ENCODE measurements at regions not wholly inside any gene's neighbourhood (a gene's known extent, or its start where the extent isn't known, plus 50 kb on each side); places are given as distances from the start of the nearest gene placed in this dataset.

GRCh38 chr14:29262979-29263378 lies 496.4 kb downstream of the FOXG1 start:
- H3K36me3 ChIP-seq (ENCODE audit: insufficient read depth in 1 of 2, low read depth in 1 of 2), result no peaks in the 10 kb centered on the region
- no peaks in the 10 kb centered on the region for H3K9me3 ChIP-seq
- 77 to 97% (median 92%) methylated on average over 1 of the region's 1 CpG for WGBS, 3 donors
- intact Hi-C loops (cut with DNase I), result no loop called here
- no peaks in the 10 kb centered on the region for H3K4me1 ChIP-seq
- TF ChIP-seq, protein P1, sequence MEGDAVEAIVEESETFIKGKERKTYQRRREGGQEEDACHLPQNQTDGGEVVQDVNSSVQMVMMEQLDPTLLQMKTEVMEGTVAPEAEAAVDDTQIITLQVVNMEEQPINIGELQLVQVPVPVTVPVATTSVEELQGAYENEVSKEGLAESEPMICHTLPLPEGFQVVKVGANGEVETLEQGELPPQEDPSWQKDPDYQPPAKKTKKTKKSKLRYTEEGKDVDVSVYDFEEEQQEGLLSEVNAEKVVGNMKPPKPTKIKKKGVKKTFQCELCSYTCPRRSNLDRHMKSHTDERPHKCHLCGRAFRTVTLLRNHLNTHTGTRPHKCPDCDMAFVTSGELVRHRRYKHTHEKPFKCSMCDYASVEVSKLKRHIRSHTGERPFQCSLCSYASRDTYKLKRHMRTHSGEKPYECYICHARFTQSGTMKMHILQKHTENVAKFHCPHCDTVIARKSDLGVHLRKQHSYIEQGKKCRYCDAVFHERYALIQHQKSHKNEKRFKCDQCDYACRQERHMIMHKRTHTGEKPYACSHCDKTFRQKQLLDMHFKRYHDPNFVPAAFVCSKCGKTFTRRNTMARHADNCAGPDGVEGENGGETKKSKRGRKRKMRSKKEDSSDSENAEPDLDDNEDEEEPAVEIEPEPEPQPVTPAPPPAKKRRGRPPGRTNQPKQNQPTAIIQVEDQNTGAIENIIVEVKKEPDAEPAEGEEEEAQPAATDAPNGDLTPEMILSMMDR (IDR thresholded peaks at IDR 0.05), result no peak
- DNase-seq (no peak), ATAC-seq (no peak)
- no peak overlapping the region for H3K4me3 ChIP-seq
- no peak overlapping the region for H3K27ac ChIP-seq
- no peaks in the 10 kb centered on the region for H3K27me3 ChIP-seq (ENCODE audit: insufficient read depth in 3 of 3, low read length in 2 of 3)

DNA sequence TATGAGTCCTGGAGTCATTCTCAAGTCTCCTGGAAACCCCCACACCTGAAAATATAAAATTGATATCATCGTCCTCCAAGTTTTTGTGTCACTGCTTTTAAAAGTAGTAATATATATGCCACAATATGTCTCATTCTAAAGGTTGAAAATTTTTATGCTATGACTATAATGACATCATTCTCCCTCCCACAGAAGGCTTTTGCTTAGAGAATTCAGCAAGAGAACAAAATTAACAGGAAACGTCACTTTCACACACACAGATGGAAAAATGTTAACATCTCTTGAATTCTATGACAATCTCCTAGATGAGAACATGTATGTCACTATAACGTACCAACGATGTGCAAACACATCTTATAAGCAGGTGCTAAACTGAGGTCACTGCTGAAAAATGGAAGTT lies 498.3 kb downstream of the FOXG1 start:
- no peaks in the 10 kb centered on the region for H3K4me1 ChIP-seq
- TF ChIP-seq, protein P1 (IDR thresholded peaks at IDR 0.05), result no peak
- 68 to 75% (median 72%) methylated on average over 4 of the region's 4 CpGs for WGBS, 3 donors
- H3K27me3 ChIP-seq (ENCODE audit: insufficient read depth in 3 of 3, low read length in 2 of 3), result no peaks in the 10 kb centered on the region
- H3K9me3 ChIP-seq, result no peaks in the 10 kb centered on the region
- DNase-seq (no peak), ATAC-seq (no peak)
- no peak overlapping the region for H3K27ac ChIP-seq
- intact Hi-C loops (cut with DNase I), result no loop called here
- H3K36me3 ChIP-seq (ENCODE audit: insufficient read depth in 1 of 2, low read depth in 1 of 2), result no peaks in the 10 kb centered on the region
- no peak overlapping the region for H3K4me3 ChIP-seq

DNA sequence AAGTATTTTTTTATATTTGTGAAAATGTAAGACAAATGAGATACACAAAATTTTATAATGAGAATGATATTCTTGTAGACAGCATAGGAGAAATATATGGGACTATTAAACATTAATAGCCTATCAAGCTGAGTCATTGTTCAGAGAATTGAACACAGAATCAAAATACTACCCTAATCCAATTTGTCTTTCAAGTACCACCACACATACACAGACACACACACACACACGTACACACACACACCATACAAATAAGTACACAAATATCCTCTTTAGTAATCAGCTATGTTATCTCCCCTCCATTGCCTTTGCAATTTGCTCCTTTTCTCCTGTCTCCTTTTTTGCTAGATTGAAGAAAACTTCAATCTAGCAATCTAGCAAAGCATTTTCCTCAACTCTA lies 499.3 kb downstream of the FOXG1 start:
- no peak for ATAC-seq
- Histone ChIP-seq H3K27ac (no peak overlapping the region), H3K4me3 (no peak overlapping the region), H3K9me3 (no peaks in the 10 kb centered on the region), H3K27me3 (ENCODE audit: insufficient read depth in 3 of 3, low read length in 2 of 3) (no peaks in the 10 kb centered on the region), H3K36me3 (ENCODE audit: insufficient read depth in 1 of 2, low read depth in 1 of 2) (no peaks in the 10 kb centered on the region), H3K4me1 (no peaks in the 10 kb centered on the region)
- intact Hi-C loops (cut with DNase I), result no loop called here
- TF ChIP-seq, protein P1 (IDR thresholded peaks at IDR 0.05), result no peak
- WGBS, 3 donors, result 59 to 77% (median 69%) methylated on average over 1 of the region's 1 CpG
- DNase-seq, result no peak

- intact Hi-C loops (cut with DNase I), result no loop called here
Measured at GRCh38 chr14:29271669-29272068, 505.1 kb downstream of the FOXG1 start.

GRCh38 chr14:29273513-29273912 lies 506.9 kb downstream of the FOXG1 start:
- TF ChIP-seq, protein P1 (IDR thresholded peaks at IDR 0.05), result no peak
- DNase-seq (no peak), ATAC-seq (no peak)
- H3K4me3 ChIP-seq, result no peak overlapping the region
- no peaks in the 10 kb centered on the region for H3K27me3 ChIP-seq (ENCODE audit: insufficient read depth in 3 of 3, low read length in 2 of 3)
- H3K36me3 ChIP-seq (ENCODE audit: insufficient read depth in 1 of 2, low read depth in 1 of 2), result no peaks in the 10 kb centered on the region
- no peaks in the 10 kb centered on the region for H3K4me1 ChIP-seq
- no peak overlapping the region for H3K27ac ChIP-seq
- WGBS, 3 donors, result 74 to 90% (median 79%) methylated on average over 1 of the region's 1 CpG
- intact Hi-C loops (cut with DNase I), result no loop called here
- H3K9me3 ChIP-seq, result no peaks in the 10 kb centered on the region

More at GRCh38 chr14:29271669-29272068, 505.1 kb downstream of the FOXG1 start:
- no peaks in the 10 kb centered on the region for H3K36me3 ChIP-seq (ENCODE audit: insufficient read depth in 1 of 2, low read depth in 1 of 2)
- H3K4me1 ChIP-seq, result no peaks in the 10 kb centered on the region
- no peak overlapping the region for H3K4me3 ChIP-seq
- H3K9me3 ChIP-seq, result no peaks in the 10 kb centered on the region
- TF ChIP-seq, protein P1 (IDR thresholded peaks at IDR 0.05), result no peak
- no peaks in the 10 kb centered on the region for H3K27me3 ChIP-seq (ENCODE audit: insufficient read depth in 3 of 3, low read length in 2 of 3)
- DNase-seq, result no peak
- no peak overlapping the region for H3K27ac ChIP-seq
- no peak for ATAC-seq

All from psoas muscle (tissue), 7 donors.